OCI-LY7 (cell line): ENCODE measurements at regions not wholly inside any gene's neighbourhood (a gene's known extent, or its start where the extent isn't known, plus 50 kb on each side); places are given as distances from the start of the nearest gene placed in this dataset.

Experiments used
- EZH2phosphoT487 ChIP-seq: fragments of 200-600 bp; sonication (generic); IDR thresholded peaks from 2 replicates; pipeline ENCODE4 v1.6.1; 2018; ENCODE audit warnings: low read depth, borderline replicate concordance, mild to moderate bottlenecking, mixed run types, antibody characterized with exemption, low read length, moderate library complexity, mixed read lengths
- TF ChIP-seq, protein P1 (sequence below): fragments of 200-600 bp; sonication (generic); conservative IDR thresholded peaks from 2 replicates; pipeline ENCODE4 v1.5.1; 2014; ENCODE audit warnings: mild to moderate bottlenecking, antibody characterized with exemption, low read length, moderate library complexity, mixed read lengths

DNA sequence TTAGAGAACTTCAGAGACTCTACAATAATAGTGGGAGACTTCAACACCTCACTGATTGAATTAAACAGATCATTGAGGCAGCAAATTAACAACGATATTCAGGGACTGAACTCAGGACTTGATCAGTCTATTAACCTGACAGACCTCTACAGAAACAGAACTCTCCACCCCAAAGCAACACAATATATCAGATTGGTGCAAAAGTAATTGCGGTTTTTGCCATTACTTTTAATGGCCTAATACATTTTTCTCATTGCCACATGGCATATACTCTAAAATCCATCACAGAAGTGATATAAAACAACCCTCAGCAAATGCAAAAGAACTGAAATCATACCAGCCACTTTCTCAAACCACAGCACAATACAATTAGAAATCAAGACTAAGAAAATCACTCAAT, 298.1 kb upstream of the SGO1 start:
- TF ChIP-seq, protein P1, sequence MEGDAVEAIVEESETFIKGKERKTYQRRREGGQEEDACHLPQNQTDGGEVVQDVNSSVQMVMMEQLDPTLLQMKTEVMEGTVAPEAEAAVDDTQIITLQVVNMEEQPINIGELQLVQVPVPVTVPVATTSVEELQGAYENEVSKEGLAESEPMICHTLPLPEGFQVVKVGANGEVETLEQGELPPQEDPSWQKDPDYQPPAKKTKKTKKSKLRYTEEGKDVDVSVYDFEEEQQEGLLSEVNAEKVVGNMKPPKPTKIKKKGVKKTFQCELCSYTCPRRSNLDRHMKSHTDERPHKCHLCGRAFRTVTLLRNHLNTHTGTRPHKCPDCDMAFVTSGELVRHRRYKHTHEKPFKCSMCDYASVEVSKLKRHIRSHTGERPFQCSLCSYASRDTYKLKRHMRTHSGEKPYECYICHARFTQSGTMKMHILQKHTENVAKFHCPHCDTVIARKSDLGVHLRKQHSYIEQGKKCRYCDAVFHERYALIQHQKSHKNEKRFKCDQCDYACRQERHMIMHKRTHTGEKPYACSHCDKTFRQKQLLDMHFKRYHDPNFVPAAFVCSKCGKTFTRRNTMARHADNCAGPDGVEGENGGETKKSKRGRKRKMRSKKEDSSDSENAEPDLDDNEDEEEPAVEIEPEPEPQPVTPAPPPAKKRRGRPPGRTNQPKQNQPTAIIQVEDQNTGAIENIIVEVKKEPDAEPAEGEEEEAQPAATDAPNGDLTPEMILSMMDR = no peak
- no peak for TF ChIP-seq EZH2phosphoT487
